Activated CD4-positive, alpha-beta T cell treated with anti-CD3 and anti-CD28 coated beads, Interleukin-10, Interleukin-2, amounts not matched to agents 100 ng/mL and 50 ng/mL, durations not matched to agents 16 hours and 8 hours (primary cell): ENCODE measurements at regions not wholly inside any gene's neighbourhood (a gene's known extent, or its start where the extent isn't known, plus 50 kb on each side); places are given as distances from the start of the nearest gene placed in this dataset.

Experiments used
- DNase-seq: peaks from one replicate; pipeline ENCODE4 v3.0.0-alpha.2; 2020

GRCh38 chr18:76113101-76113500 is 381.9 kb downstream of the ZNF516 start:
- no peak for DNase-seq

- no peak for DNase-seq
These were observed 392.4 kb downstream of the ZNF516 start for GRCh38 chr18:76102626-76103025.

GRCh38 chr18:76102156-76102555 is 392.9 kb downstream of the ZNF516 start:
- no peak for DNase-seq

- DNase-seq = no peak
These were observed 395.0 kb downstream of the ZNF516 start for GRCh38 chr18:76099931-76100457.

- no peak for DNase-seq
These were observed 396.2 kb downstream of the ZNF516 start for GRCh38 chr18:76098674-76099411.

GRCh38 chr18:76081536-76081935 is 413.5 kb downstream of the ZNF516 start:
- no peak for DNase-seq

GRCh38 chr18:76080430-76080829 is 414.6 kb downstream of the ZNF516 start:
- DNase-seq = no peak

GRCh38 chr18:76075777-76076176 is 419.3 kb downstream of the ZNF516 start:
- DNase-seq = no peak

GRCh38 chr18:76064998-76065397 is 430.0 kb downstream of the ZNF516 start:
- DNase-seq = no peak

- DNase-seq = no peak
These were observed 436.9 kb downstream of the ZNF516 start for GRCh38 chr18:76058146-76058545.

GRCh38 chr18:76057386-76057785 is 437.7 kb downstream of the ZNF516 start:
- no peak for DNase-seq

GRCh38 chr18:76056471-76057110 is 438.5 kb downstream of the ZNF516 start:
- DNase-seq = no peak

GRCh38 chr18:76055578-76055977 is 439.5 kb downstream of the ZNF516 start:
- no peak for DNase-seq

GRCh38 chr18:76055025-76055424 is 440.0 kb downstream of the ZNF516 start:
- DNase-seq = no peak

GRCh38 chr18:76054156-76054555 is 440.9 kb downstream of the ZNF516 start:
- no peak for DNase-seq

GRCh38 chr18:76053551-76053950 is 441.5 kb downstream of the ZNF516 start:
- DNase-seq = no peak

GRCh38 chr18:76052227-76052595 is 442.8 kb downstream of the ZNF516 start:
- DNase-seq = no peak

- DNase-seq = no peak
These were observed 443.4 kb downstream of the ZNF516 start for GRCh38 chr18:76051396-76052226.

- DNase-seq = no peak
These were observed 448.8 kb downstream of the ZNF516 start for GRCh38 chr18:76046221-76046620.

- DNase-seq = no peak
These were observed 452.5 kb downstream of the ZNF516 start for GRCh38 chr18:76042511-76042910.

- no peak for DNase-seq
These were observed 476.8 kb downstream of the ZNF516 start for GRCh38 chr18:76018210-76018609.

GRCh38 chr18:76013057-76013456 is 482.0 kb downstream of the ZNF516 start:
- no peak for DNase-seq

GRCh38 chr18:76005632-76006208 is 489.3 kb downstream of the ZNF516 start:
- no peak for DNase-seq
